ENCODE measurements at regions not wholly inside any gene's neighbourhood (a gene's known extent, or its start where the extent isn't known, plus 50 kb on each side); places are given as distances from the start of the nearest gene placed in this dataset.
"Not testable (repeated sequence)": the region's sequence is repeated elsewhere in the genome, so short reads cannot be mapped to it uniquely, and the experiment has no call there.

DNA sequence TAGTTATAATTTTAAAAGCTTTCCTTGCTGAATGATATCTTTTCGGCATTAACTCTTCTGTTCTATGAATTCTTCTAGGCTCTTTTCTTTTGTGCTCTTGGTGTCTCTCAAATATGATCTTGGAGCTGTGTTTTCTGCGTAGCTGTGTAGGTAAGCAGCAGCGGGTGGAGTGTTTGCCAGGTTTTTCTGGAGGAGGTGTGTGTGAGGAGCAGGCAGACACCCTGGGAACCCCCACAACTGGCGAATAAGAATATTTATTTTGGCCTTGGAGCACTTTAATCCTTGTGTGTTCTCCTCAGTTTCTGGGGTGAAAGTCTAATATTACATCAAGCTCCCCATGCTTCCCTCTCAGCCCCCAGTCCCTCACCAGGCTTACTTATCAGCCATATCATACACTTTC is 232.0 kb upstream of the FANCL start:
- H3K4me1 Mint-ChIP-seq (ENCODE audit: low read depth): no peaks in the 10 kb centered on the region
- ATAC-seq (no peak), DNase-seq (no peak)
- H3K9me3 Mint-ChIP-seq: no peaks in the 10 kb centered on the region
- no peaks in the 10 kb centered on the region for H3K27me3 Mint-ChIP-seq (ENCODE audit: low read depth)
- no peak overlapping the region for H3K4me3 Mint-ChIP-seq
- H3K36me3 Mint-ChIP-seq (ENCODE audit: insufficient read depth): no peaks in the 10 kb centered on the region

DNA sequence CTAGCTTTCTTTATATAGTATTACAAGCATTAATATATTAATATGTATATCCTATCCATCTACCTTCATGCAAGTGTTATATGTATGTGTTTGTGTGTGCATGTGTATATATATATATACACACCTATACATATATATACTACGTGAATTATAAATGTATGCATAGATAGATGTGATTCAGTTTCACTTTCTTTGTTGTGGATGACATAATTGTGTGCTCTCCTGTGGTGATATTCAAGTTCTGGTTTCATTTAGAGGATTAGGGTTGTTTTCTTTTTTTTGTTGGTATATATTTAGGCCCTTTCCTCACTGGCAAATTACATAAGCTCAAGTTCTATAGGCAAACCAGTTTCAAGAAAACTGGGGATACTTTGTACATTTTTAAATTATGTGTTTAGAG is 225.7 kb upstream of the FANCL start:
- H3K27me3 Mint-ChIP-seq (ENCODE audit: low read depth): peaks cover 4% of the 10 kb centered on the region
- no peak for DNase-seq
- peaks cover 2% of the 10 kb centered on the region for H3K4me1 Mint-ChIP-seq (ENCODE audit: low read depth)
- no peak for ATAC-seq
- H3K4me3 Mint-ChIP-seq: no peak overlapping the region
- no peaks in the 10 kb centered on the region for H3K9me3 Mint-ChIP-seq
- no peaks in the 10 kb centered on the region for H3K36me3 Mint-ChIP-seq (ENCODE audit: insufficient read depth)

DNA sequence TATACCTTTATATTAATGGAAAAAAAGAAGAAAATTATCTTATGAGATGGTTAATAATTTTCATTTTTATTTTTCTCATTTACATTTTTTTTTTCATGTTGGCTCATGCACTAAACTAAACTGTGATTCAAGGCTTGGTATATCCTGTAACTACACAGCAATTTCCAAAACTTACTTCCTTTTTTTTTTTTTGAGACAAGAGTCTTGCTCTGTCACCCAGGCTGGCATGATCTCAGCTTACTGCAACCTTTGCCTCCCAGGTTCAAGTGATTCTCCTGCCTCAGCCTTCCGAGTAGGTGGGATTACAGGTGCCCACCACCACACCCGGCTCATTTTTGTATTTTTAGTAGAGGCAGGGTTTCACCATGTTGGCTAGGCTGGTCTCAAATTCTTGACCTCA is 224.9 kb upstream of the FANCL start:
- not testable (repeated sequence) for H3K36me3 Mint-ChIP-seq (ENCODE audit: insufficient read depth); DNase-seq; ATAC-seq; H3K4me1 Mint-ChIP-seq (ENCODE audit: low read depth); H3K9me3 Mint-ChIP-seq; H3K27me3 Mint-ChIP-seq (ENCODE audit: low read depth); H3K4me3 Mint-ChIP-seq

DNA sequence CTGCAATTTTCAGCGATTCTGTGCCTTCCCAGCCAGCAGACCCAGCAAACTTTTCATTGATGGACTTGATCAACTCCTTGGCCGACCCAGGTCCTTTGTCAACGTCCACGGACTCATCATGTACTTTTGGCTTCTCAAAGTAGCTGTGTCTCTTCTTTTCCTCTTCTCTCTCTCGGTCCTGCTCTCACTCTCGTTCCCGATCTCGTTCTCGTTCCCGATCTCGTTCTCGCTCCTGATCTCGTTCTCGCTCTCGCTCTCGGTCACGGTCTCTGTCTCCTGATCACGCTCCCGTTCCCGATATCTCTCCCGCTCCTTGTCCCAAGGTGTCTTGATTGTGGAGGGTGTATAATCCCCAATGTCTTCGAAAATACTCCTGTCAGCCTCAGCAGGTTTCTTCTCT is 219.5 kb upstream of the FANCL start:
- Mint-ChIP-seq H3K4me3 (no peak overlapping the region), H3K9me3 (no peaks in the 10 kb centered on the region), H3K27me3 (ENCODE audit: low read depth) (peaks cover 4% of the 10 kb centered on the region), H3K36me3 (ENCODE audit: insufficient read depth) (no peaks in the 10 kb centered on the region), H3K4me1 (ENCODE audit: low read depth) (no peaks in the 10 kb centered on the region)
- ATAC-seq: no peak
- no peak for DNase-seq

GRCh38 chr2:58449286-58450010 is 208.3 kb upstream of the FANCL start:
- no peak for DNase-seq
- no peaks in the 10 kb centered on the region for H3K9me3 Mint-ChIP-seq
- H3K4me1 Mint-ChIP-seq (ENCODE audit: low read depth): no peaks in the 10 kb centered on the region
- H3K36me3 Mint-ChIP-seq (ENCODE audit: insufficient read depth): no peaks in the 10 kb centered on the region
- peaks cover 5% of the 10 kb centered on the region for H3K27me3 Mint-ChIP-seq (ENCODE audit: low read depth)
- H3K4me3 Mint-ChIP-seq: no peak overlapping the region
- no peak for ATAC-seq

DNA sequence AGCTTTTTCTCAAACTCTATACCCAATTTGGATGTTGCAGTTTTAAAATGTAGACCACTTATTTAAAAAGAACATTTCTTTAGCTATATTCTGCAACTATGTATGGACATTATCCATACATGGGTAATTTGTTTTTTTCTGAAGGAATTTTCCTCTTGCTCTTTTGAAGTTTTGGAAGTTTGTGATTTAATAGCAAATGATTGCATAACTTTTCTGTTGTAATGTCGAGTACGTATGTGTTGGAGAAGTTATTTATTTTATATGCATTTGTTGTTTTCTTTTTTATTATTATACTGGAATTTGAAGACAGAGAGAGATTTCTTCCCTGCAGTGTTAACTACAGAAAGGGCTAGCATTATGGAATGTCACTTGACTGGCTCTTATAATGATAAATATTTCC is 207.7 kb upstream of the FANCL start:
- Mint-ChIP-seq H3K36me3 (ENCODE audit: insufficient read depth) (no peaks in the 10 kb centered on the region), H3K4me3 (no peak overlapping the region)

GRCh38 chr2:58448065-58448507 is 207.0 kb upstream of the FANCL start:
- Mint-ChIP-seq H3K9me3 (no peaks in the 10 kb centered on the region), H3K4me1 (ENCODE audit: low read depth) (no peaks in the 10 kb centered on the region), H3K36me3 (ENCODE audit: insufficient read depth) (no peaks in the 10 kb centered on the region), H3K4me3 (no peak overlapping the region), H3K27me3 (ENCODE audit: low read depth) (peaks cover 5% of the 10 kb centered on the region)
- ATAC-seq: peak in 1 of 2 donors; percentile 18
- DNase-seq: no peak

More for the DNA sequence above, 207.7 kb upstream of the FANCL start:
- no peak for DNase-seq
- no peak for ATAC-seq
- no peaks in the 10 kb centered on the region for H3K4me1 Mint-ChIP-seq (ENCODE audit: low read depth)
- H3K9me3 Mint-ChIP-seq: no peaks in the 10 kb centered on the region
- peaks cover 5% of the 10 kb centered on the region for H3K27me3 Mint-ChIP-seq (ENCODE audit: low read depth)

DNA sequence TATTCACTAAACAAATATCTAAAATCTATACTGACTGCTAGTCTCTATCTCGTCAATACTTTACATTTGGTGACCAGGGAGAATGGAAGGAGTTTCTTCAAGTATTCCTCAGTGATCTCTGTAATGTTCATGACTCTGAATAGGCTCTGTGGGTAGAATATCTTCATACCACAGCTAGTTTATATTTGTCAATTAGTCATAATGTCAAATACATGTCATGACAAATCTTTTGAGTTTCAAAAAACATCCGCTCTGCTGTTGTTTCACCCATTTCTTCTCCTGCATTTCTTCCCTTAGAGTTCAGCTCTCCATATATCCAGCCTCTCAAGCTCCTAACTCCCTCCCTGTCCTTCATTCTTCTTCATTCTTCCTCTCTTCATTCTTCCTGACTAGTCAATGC is 206.5 kb upstream of the FANCL start:
- no peaks in the 10 kb centered on the region for H3K36me3 Mint-ChIP-seq (ENCODE audit: insufficient read depth)
- ATAC-seq: no peak
- peaks cover 5% of the 10 kb centered on the region for H3K27me3 Mint-ChIP-seq (ENCODE audit: low read depth)
- no peak overlapping the region for H3K4me3 Mint-ChIP-seq
- DNase-seq: no peak
- H3K4me1 Mint-ChIP-seq (ENCODE audit: low read depth): no peaks in the 10 kb centered on the region
- no peaks in the 10 kb centered on the region for H3K9me3 Mint-ChIP-seq

DNA sequence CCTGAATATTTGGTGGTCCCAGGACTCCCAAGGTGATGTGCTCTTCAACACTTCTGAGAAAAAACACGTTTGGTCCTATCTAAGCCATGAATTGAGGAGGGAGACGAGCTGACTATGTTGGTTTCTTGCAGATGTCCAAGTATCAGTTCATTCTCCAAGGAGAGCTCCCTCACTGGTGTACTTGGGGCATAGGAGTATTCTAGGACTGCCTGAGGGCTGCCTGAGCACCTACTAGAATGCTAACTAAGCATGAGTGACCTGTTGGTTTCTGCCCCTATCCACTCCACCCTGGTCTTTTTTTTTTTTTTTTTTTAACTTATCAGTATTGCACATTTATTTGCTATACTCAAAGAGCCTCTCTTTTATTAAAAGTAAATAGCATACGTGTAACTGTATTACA is 200.5 kb upstream of the FANCL start:
- no peak for ATAC-seq
- H3K27me3 Mint-ChIP-seq (ENCODE audit: low read depth): peaks cover 5% of the 10 kb centered on the region
- H3K9me3 Mint-ChIP-seq: no peaks in the 10 kb centered on the region
- DNase-seq: no peak
- H3K4me1 Mint-ChIP-seq (ENCODE audit: low read depth): no peaks in the 10 kb centered on the region
- no peak overlapping the region for H3K4me3 Mint-ChIP-seq
- no peaks in the 10 kb centered on the region for H3K36me3 Mint-ChIP-seq (ENCODE audit: insufficient read depth)

DNA sequence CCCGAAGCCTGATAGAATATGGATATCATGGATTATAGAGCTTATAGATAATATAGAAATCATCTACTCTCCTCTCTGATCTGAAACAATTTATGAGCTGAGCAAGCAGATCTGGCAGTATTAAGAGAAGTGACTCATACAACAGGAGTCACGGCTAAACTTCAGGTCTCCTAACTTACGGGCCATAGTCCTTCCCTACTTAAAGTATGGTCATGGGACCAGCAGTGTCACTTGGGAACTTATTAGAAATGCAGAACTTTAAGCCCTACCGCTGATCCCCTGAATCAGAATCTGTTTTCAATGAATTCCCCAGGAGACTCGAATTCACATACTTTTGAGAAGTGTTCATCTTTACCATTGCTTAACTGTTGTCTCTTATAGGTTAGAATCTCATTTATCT is 195.7 kb upstream of the FANCL start:
- Mint-ChIP-seq H3K36me3 (ENCODE audit: insufficient read depth) (no peaks in the 10 kb centered on the region), H3K4me1 (ENCODE audit: low read depth) (no peaks in the 10 kb centered on the region), H3K4me3 (no peak overlapping the region), H3K9me3 (no peaks in the 10 kb centered on the region), H3K27me3 (ENCODE audit: low read depth) (peaks cover 5% of the 10 kb centered on the region)
- ATAC-seq: no peak
- DNase-seq: no peak

GRCh38 chr2:58435246-58435645 is 194.1 kb upstream of the FANCL start:
- no peak for DNase-seq
- ATAC-seq: no peak
- no peaks in the 10 kb centered on the region for H3K9me3 Mint-ChIP-seq
- no peak overlapping the region for H3K4me3 Mint-ChIP-seq
- H3K36me3 Mint-ChIP-seq (ENCODE audit: insufficient read depth): no peaks in the 10 kb centered on the region
- H3K27me3 Mint-ChIP-seq (ENCODE audit: low read depth): peaks cover 5% of the 10 kb centered on the region
- H3K4me1 Mint-ChIP-seq (ENCODE audit: low read depth): no peaks in the 10 kb centered on the region

DNA sequence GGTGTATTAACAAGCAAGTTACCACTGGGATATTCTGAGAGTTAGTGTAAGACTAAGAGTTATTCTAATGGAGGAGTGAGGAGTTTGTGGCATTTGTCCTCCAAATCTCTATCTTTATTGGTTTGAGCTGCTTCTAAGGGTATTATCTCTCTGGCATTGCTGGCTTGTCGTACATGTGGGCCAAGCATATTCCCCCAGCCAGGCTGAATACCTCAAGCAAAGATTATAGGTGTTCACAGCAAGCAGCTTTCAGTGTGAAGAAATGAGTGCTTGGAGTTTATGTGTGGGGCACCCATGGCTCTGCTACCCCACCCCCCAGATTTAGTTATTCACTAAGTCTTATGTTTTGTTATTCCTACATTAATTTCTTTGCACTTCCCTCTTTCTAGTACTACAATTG is 193.6 kb upstream of the FANCL start:
- DNase-seq: no peak
- Mint-ChIP-seq H3K4me3 (no peak overlapping the region), H3K36me3 (ENCODE audit: insufficient read depth) (no peaks in the 10 kb centered on the region), H3K9me3 (no peaks in the 10 kb centered on the region), H3K4me1 (ENCODE audit: low read depth) (no peaks in the 10 kb centered on the region), H3K27me3 (ENCODE audit: low read depth) (peaks cover 10% of the 10 kb centered on the region)
- no peak for ATAC-seq

DNA sequence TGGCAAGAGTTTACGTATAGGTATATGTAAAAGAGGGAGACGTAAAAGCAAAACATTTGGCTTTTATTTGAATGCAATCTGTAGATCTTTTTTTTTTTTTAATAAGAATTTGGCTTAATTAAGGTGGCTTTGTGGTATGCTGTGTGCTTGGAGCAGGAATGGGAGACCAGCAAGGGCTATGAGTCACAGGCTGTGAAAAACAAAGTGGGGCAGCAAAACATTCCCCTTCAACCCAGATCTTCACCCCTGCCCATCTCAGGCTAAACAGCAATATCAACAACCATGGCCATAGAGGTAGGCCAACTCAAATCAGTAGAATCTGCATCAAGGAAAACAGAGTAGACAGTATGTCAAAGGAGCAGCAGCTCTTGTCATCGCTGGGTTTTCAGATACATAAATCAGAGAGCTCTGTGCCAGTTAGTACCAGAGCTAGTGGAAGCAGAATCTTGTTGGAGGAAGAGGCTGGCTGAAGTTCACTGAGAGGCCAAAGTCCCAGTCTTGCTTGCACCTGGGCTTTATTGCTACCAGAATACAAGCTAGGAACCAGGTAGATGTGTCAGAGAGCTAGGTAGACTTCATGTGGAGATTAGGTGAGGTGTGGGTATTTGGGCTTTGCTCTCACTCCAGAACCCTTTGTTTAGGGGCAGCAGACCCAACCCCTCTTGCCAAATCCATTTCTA is 191.5 kb upstream of the FANCL start:
- no peak for DNase-seq
- H3K27me3 Mint-ChIP-seq (ENCODE audit: low read depth): peaks cover 22% of the 10 kb centered on the region
- H3K4me1 Mint-ChIP-seq (ENCODE audit: low read depth): peaks cover 4% of the 10 kb centered on the region

DNA sequence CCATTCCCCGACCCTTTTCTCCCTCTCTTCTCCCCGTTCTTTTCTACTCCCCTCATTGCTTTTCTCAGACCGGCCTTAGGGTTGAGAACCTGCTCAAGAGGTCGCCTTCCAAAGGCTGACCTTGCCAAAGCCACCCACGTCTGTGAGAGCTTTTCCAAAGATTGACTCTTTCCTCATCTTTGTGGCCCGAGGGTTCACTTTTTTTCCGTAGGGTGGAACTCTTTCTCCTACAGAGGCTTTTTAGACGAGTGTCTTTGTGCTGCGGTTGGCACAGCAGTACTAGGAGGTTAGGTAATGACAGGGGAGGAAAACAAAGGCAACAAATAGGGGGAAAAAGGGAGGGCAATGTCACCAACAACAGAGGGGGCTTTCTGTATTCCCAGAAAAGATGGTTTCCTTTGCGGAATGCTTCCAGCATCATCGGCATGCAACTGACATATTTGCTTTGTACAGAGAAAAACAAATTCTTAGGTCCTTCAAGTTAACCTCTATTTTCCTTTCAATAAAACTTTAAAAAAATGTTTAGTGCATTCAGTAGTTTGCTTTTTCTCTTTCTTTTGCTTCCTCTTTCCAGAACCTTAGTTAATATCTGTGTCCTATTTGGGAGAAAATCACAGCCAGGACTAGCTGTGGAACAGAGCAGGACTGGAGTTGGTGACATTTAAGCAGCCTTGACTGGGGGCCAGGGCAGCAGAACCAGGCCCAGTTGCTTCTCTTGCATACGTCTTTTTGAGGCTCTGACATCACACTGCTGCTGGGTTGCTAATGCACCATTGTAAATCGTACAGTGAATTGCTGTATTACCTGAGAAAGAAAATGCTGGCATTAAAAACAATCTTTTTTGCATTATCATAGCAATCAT is 188.1 kb upstream of the FANCL start:
- Mint-ChIP-seq H3K36me3 (ENCODE audit: insufficient read depth) (no peaks in the 10 kb centered on the region), H3K27me3 (ENCODE audit: low read depth) (peaks cover 34% of the 10 kb centered on the region), H3K4me3 (peak overlapping the region; percentile 20), H3K9me3 (no peaks in the 10 kb centered on the region), H3K4me1 (ENCODE audit: low read depth) (peaks cover 4% of the 10 kb centered on the region)
- no peak for ATAC-seq
- no peak for DNase-seq

More for the DNA sequence above, 191.5 kb upstream of the FANCL start:
- ATAC-seq: no peak
- Mint-ChIP-seq H3K4me3 (no peak overlapping the region), H3K9me3 (no peaks in the 10 kb centered on the region), H3K36me3 (ENCODE audit: insufficient read depth) (no peaks in the 10 kb centered on the region)

Measured in activated T-cell treated with anti-CD3 and anti-CD28 coated beads, Interleukin-2, amount 50 U/mL, for 4 hours (primary cell).